Lower lobe of right lung (tissue), 2 donors: ENCODE measurements at regions not wholly inside any gene's neighbourhood (a gene's known extent, or its start where the extent isn't known, plus 50 kb on each side); places are given as distances from the start of the nearest gene placed in this dataset.

Experiments
- ATAC-seq, 2 donors: fragments of 200-7000 bp; cut with Tn5 transposase; one replicate each; pipeline ENCODE4 v1.9.1; 2020 to 2022; ENCODE audit warnings: mild to moderate bottlenecking in 2 of 2, moderate library complexity in 2 of 2
- DNase-seq: peaks from one replicate; pipeline ENCODE4 v3.0.0-alpha.2; 2020
- H3K27ac ChIP-seq: fragments of 200-600 bp; one replicate; pipeline ENCODE4 v1.8.0; 2022
- H3K27me3 ChIP-seq: fragments of 200-600 bp; one replicate; pipeline ENCODE4 v1.8.0; 2022; ENCODE audit warnings: low read depth
- H3K36me3 ChIP-seq: fragments of 200-600 bp; one replicate; pipeline ENCODE4 v1.8.0; 2022; ENCODE audit warnings: mild to moderate bottlenecking
- H3K4me1 ChIP-seq: fragments of 200-600 bp; one replicate; pipeline ENCODE4 v1.8.0; 2022
- H3K4me3 ChIP-seq: fragments of 200-600 bp; one replicate; pipeline ENCODE4 v1.8.0; 2022; ENCODE audit warnings: mild to moderate bottlenecking
- H3K9me3 ChIP-seq: fragments of 200-600 bp; one replicate; pipeline ENCODE4 v1.8.0; 2022
- intact Hi-C: fragments of 100-400 bp; cut with DNase I; formaldehyde crosslinking; loops from one replicate; pipeline ENCODE4 v1.11.0; 2022
- TF ChIP-seq, protein P1 (sequence below): fragments of 200-600 bp; IDR thresholded peaks from one replicate; pipeline ENCODE4 v1.8.0; 2022; ENCODE audit warnings: antibody characterized with exemption, mild to moderate bottlenecking
- donor health status: DM: no; HTN: yes; CAD: no; lungs with severe emphysema.

- TF ChIP-seq, protein P1, sequence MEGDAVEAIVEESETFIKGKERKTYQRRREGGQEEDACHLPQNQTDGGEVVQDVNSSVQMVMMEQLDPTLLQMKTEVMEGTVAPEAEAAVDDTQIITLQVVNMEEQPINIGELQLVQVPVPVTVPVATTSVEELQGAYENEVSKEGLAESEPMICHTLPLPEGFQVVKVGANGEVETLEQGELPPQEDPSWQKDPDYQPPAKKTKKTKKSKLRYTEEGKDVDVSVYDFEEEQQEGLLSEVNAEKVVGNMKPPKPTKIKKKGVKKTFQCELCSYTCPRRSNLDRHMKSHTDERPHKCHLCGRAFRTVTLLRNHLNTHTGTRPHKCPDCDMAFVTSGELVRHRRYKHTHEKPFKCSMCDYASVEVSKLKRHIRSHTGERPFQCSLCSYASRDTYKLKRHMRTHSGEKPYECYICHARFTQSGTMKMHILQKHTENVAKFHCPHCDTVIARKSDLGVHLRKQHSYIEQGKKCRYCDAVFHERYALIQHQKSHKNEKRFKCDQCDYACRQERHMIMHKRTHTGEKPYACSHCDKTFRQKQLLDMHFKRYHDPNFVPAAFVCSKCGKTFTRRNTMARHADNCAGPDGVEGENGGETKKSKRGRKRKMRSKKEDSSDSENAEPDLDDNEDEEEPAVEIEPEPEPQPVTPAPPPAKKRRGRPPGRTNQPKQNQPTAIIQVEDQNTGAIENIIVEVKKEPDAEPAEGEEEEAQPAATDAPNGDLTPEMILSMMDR = no peak
These were observed 113.0 kb upstream of the DYNLRB2 start for GRCh38 chr16:80427795-80428194.

GRCh38 chr16:80418517-80419355 is 122.1 kb upstream of the DYNLRB2 start:
- Histone ChIP-seq H3K36me3 (no peaks in the 10 kb centered on the region), H3K27ac (no peak overlapping the region)

More at GRCh38 chr16:80427795-80428194, 113.0 kb upstream of the DYNLRB2 start:
- H3K4me1 ChIP-seq = no peaks in the 10 kb centered on the region
- no peak overlapping the region for H3K27ac ChIP-seq
- DNase-seq (no peak), ATAC-seq (no peak)
- H3K27me3 ChIP-seq = no peaks in the 10 kb centered on the region
- no peaks in the 10 kb centered on the region for H3K9me3 ChIP-seq
- no peak overlapping the region for H3K4me3 ChIP-seq
- H3K36me3 ChIP-seq = no peaks in the 10 kb centered on the region
- intact Hi-C loops = no loop called here

GRCh38 chr16:80417706-80418271 is 123.0 kb upstream of the DYNLRB2 start:
- TF ChIP-seq, protein P1 = no peak
- Histone ChIP-seq H3K4me3 (no peak overlapping the region), H3K27me3 (no peaks in the 10 kb centered on the region), H3K27ac (no peak overlapping the region), H3K4me1 (no peaks in the 10 kb centered on the region), H3K36me3 (no peaks in the 10 kb centered on the region), H3K9me3 (no peaks in the 10 kb centered on the region)
- ATAC-seq (no peak), DNase-seq (no peak)
- intact Hi-C loops = no loop called here

More at GRCh38 chr16:80418517-80419355, 122.1 kb upstream of the DYNLRB2 start:
- TF ChIP-seq, protein P1 = no peak
- no peaks in the 10 kb centered on the region for H3K27me3 ChIP-seq
- H3K4me1 ChIP-seq = no peaks in the 10 kb centered on the region
- H3K9me3 ChIP-seq = no peaks in the 10 kb centered on the region
- no peak for ATAC-seq
- intact Hi-C loops = no loop called here
- no peak for DNase-seq
- H3K4me3 ChIP-seq = no peak overlapping the region

GRCh38 chr16:80408014-80408413 is 132.8 kb upstream of the DYNLRB2 start:
- Histone ChIP-seq H3K27ac (no peak overlapping the region), H3K4me3 (no peak overlapping the region), H3K4me1 (no peaks in the 10 kb centered on the region), H3K36me3 (no peaks in the 10 kb centered on the region), H3K9me3 (no peaks in the 10 kb centered on the region), H3K27me3 (no peaks in the 10 kb centered on the region)
- DNase-seq (no peak), ATAC-seq (no peak)
- intact Hi-C loops = no loop called here
- TF ChIP-seq, protein P1 = no peak

GRCh38 chr16:80407265-80407987 is 133.4 kb upstream of the DYNLRB2 start:
- TF ChIP-seq, protein P1 = no peak
- DNase-seq (no peak), ATAC-seq (no peak)
- H3K4me1 ChIP-seq = no peaks in the 10 kb centered on the region
- H3K36me3 ChIP-seq = no peaks in the 10 kb centered on the region
- intact Hi-C loops = no loop called here
- H3K27me3 ChIP-seq = no peaks in the 10 kb centered on the region
- no peak overlapping the region for H3K27ac ChIP-seq
- no peak overlapping the region for H3K4me3 ChIP-seq
- H3K9me3 ChIP-seq = no peaks in the 10 kb centered on the region
